HG02763 (cell line): ENCODE measurements at regions not wholly inside any gene's neighbourhood (a gene's known extent, or its start where the extent isn't known, plus 50 kb on each side); places are given as distances from the start of the nearest gene placed in this dataset.
A peak's percentile ranks its signal among the peaks of the same experiment; 100 is the strongest.
"Not testable (repeated sequence)": the region's sequence is repeated elsewhere in the genome, so short reads cannot be mapped to it uniquely, and the experiment has no call there.

Source experiments
- ATAC-seq: cut with Tn5 transposase; IDR thresholded peaks from one replicate; pipeline ENCODE4 v1.9.1; 2021; ENCODE audit warnings: mild to moderate bottlenecking, moderate library complexity; ENCODE audit not compliant: unreplicated experiment

DNA sequence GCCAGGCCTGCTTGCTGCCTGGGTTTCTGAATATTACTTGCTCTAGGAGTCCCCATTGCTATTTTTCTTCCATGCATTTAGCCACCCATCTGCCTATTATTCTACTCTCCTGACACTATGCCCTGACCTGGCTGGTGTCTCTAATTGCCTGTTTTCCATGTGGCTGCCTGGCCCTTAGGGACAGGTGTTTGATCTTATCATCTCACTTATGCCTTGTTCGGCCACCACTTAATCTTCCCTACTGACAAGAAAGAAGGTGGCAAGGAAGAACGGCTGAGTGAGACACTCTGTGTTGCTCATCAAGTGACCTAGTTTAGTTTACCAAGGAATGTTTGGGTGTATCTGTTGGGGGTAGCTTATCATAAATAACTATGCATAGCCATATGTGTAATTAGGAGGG, 50.4 kb upstream of the RAPH1 start:
- no peak for ATAC-seq

- no peak for ATAC-seq
Observed at GRCh38 chr2:203586206-203586605, 51.1 kb upstream of the RAPH1 start.

DNA sequence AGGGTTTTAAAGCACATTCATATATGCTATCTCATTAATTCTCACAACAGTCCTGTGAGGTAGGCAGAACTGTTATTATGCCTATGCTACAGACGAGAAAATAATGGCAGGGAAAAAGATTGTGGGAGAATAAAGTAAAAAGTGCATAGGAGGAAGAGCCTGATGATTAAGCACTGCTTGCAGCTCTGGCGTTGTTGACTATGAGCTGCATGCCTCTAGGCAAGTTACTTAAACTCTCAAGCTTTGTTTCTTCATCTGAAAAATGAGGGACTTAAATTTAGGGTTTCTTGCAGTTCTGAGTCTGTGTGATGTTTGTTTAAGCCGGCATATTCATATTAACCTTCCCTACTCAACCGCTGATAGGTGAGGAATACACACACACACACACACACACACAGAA, 51.6 kb upstream of the RAPH1 start:
- ATAC-seq, result no peak

DNA sequence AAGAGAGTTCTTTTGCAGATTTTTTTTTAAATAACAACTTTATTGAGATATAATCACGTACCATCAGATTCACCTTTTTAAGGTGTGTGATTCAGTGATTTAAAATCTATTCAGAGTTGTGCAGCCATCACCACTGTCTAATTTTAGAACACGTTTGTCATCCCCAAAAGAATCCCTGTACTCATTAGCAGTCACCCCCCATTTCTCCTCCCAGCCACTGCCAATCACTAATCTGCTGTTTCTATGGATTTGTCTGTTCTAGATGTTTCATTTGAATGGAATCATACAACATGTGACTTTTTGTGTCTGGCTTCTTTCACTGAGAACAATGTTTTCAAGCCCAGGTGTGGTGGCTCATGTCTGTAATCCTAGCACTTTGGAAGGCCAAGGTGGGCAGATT, 55.4 kb upstream of the RAPH1 start:
- no peak for ATAC-seq

GRCh38 chr2:203591642-203592041, 56.5 kb upstream of the RAPH1 start:
- no peak for ATAC-seq

- no peak for ATAC-seq
Observed at GRCh38 chr2:203592470-203592869, 57.4 kb upstream of the RAPH1 start.

DNA sequence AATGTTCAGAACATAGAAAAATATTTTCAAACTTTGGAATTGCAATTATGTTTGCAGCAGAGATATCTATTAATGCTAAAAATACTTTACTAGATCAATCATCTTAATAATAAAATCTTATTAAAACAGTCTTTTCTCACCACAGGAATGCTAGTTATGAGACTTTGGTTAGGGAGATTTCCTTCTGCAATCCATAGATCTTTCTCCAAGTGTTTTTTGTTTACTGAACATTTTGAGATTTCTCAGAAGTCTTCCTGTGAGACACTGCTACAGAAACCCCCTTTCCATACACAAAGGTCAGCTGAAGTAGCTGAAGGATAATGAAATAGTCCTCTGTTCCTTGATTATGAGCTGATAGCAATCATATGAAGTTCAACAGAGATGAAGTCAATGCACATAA, 59.4 kb upstream of the RAPH1 start:
- no peak for ATAC-seq

- no peak for ATAC-seq
Observed at GRCh38 chr2:203596183-203596582, 61.1 kb upstream of the RAPH1 start.

- peak; percentile 45 for ATAC-seq
Observed at GRCh38 chr2:203599509-203599908, 64.4 kb upstream of the RAPH1 start.

GRCh38 chr2:203600286-203600685, 65.2 kb upstream of the RAPH1 start:
- no peak for ATAC-seq

- ATAC-seq, result no peak
Observed at GRCh38 chr2:203603456-203604389, 68.6 kb upstream of the RAPH1 start.

DNA sequence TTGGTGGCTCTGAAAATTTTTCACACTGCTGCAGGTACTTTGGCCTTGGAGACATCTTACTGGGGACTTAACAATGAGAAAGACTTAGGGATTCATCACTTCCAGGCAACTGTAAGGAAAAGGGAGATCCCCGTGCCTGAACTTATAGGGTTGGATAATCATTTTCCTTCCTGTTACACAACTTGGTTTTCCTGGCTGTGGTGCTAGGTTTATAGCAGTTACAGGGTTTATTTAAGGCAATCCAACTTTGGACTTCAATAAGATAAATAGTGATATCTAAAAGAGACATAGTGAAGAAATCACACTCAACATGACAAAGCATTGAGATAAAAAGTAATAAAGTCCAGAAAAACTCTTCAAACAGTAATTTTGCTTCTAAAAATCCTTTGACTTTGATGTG, 70.2 kb upstream of the RAPH1 start:
- ATAC-seq, result no peak

- no peak for ATAC-seq
Observed at GRCh38 chr2:203606051-203606450, 71.0 kb upstream of the RAPH1 start.

- no peak for ATAC-seq
Observed at GRCh38 chr2:203610558-203610957, 75.5 kb upstream of the RAPH1 start.

DNA sequence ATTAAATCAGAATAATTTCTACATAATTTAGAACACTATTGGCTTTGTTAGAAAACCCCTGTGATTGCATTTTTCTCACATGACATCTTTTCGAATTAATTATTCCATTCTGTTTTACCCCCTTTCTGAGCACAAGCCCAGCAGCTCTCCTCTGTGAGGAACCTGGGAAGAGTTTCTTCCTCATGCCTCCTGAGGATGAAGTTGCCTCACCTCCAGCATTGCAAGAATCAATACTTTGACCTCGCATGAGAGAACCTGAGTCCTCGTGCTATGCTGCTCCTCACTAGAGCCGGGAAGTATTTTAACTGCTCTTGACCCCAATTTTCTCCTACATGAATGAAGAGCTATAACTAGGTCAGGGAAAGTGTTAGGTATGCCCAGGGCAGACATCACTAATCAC, 77.1 kb upstream of the RAPH1 start:
- ATAC-seq, result no peak

- ATAC-seq, result no peak
Observed at GRCh38 chr2:203619267-203619878, 84.3 kb upstream of the RAPH1 start.

DNA sequence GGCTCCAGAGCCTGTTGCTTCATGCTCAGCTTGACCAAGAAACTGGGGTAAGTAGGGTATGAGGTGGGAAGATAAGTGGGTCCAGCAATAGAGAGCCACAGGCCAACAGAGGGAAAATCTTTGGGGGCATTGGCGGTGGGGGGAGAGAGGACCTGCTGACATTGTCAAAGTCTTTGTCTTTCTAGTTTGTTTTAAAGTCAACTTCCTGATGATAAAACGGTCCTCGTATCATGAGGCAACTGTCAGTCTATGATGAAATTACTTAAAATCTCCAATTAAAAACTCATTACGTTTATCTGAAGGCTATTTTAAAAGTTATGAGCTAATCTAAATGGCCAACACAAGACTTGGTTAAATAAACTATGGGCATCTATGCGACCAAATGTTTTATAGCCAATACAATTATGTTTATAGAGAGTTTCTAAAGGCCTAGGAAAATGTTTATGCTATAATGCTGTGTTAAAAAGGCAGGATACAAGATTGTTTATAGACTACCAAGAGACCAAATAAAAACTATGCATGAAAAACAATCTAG, 84.4 kb upstream of the CD28 start:
- ATAC-seq, result no peak

GRCh38 chr2:203623096-203623495, 83.3 kb upstream of the CD28 start:
- ATAC-seq, result no peak

DNA sequence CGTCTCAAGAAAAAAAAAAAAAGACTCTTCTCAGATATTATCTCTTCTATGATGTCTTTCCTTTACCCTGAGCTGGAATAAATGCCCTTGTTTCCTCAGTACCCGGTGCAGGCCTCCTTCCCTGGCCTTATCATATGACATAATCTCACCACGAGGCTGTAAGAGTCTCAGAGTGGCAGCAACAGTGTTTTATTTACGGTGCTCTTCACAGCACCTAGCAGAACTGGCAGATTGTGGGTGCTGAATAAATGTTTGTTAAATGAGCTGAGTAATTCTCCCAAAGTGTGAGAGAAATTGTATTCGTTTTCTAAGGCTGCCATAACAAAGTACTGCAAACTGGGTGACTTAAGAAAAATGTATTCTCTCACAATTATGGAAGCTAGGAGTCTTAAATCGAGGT, 82.8 kb upstream of the CD28 start:
- no peak for ATAC-seq

DNA sequence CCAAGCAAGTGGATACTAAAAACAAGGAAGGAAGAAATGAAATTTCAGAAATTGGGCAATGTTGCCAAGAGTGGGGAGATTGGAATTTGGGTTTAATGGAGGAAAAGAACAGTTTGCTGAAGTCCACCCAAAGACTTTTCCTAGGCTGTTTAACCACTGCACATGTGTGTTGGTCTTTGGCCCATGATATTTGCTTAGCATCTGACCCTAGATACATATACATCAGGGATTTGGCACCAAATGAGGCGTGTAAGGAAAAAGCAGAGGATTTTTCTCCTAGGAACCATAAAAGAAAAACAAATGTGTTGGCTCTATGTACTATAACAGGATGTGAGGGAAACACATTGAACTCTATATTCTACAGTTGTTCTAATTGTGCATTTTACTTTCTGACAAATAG, 80.7 kb upstream of the CD28 start:
- no peak for ATAC-seq

- not testable (repeated sequence) for ATAC-seq
Observed at GRCh38 chr2:203626247-203626646, 80.2 kb upstream of the CD28 start.
